Bronchial epithelial cell (primary cell): ENCODE measurements at regions not wholly inside any gene's neighbourhood (a gene's known extent, or its start where the extent isn't known, plus 50 kb on each side); places are given as distances from the start of the nearest gene placed in this dataset.
A peak's percentile ranks its signal among the peaks of the same experiment; 100 is the strongest.

Experiments used
- DNase-seq: peaks from one replicate; pipeline ENCODE4 v3.0.0-alpha.2; 2010; ENCODE audit warnings: low read depth
- FAIRE-seq: peaks from 2 replicates; lab custom pipeline; 2011; peaks lifted over from hg19 to GRCh38; lab: Jason Lieb, UNC
- H3K27me3 ChIP-seq: 2 replicates; pipeline ENCODE4 v1.5.1; 2011; ENCODE audit warnings: low read length; ENCODE audit not compliant: control insufficient read depth, insufficient read depth
- H3K36me3 ChIP-seq: 2 replicates; pipeline ENCODE4 v1.5.1; 2011; ENCODE audit warnings: low read length; ENCODE audit not compliant: control insufficient read depth, insufficient read depth
- H3K4me3 ChIP-seq: 2 replicates; pipeline ENCODE4 v1.5.1; 2011; ENCODE audit warnings: mild to moderate bottlenecking, low read depth, low read length, control low read depth
- CTCF ChIP-seq: IDR thresholded peaks from 2 replicates; pipeline ENCODE4 v1.5.1; 2011; ENCODE audit warnings: mild to moderate bottlenecking, moderate library complexity, low read length, control low read depth, inconsistent platforms; ENCODE audit not compliant: insufficient read depth, severe bottlenecking

GRCh38 chr11:92302770-92303169 lies 78.2 kb downstream of the FAT3 start:
- no peaks in the 10 kb centered on the region for H3K36me3 ChIP-seq

GRCh38 chr11:92304271-92304670 lies 79.7 kb downstream of the FAT3 start:
- FAIRE-seq (no peak), DNase-seq (no peak)
- Histone ChIP-seq H3K36me3 (no peaks in the 10 kb centered on the region), H3K27me3 (no peaks in the 10 kb centered on the region), H3K4me3 (no peak overlapping the region)
- TF ChIP-seq CTCF, result no peak

More at GRCh38 chr11:92302770-92303169, 78.2 kb downstream of the FAT3 start:
- no peak for TF ChIP-seq CTCF
- Histone ChIP-seq H3K4me3 (no peak overlapping the region), H3K27me3 (no peaks in the 10 kb centered on the region)
- no peak for FAIRE-seq
- no peak for DNase-seq

GRCh38 chr11:92306966-92307510 lies 82.4 kb downstream of the FAT3 start:
- no peaks in the 10 kb centered on the region for H3K36me3 ChIP-seq
- H3K4me3 ChIP-seq, result no peak overlapping the region
- DNase-seq, result peak; percentile 33
- no peak for TF ChIP-seq CTCF
- FAIRE-seq, result no peak
- no peaks in the 10 kb centered on the region for H3K27me3 ChIP-seq

- Histone ChIP-seq H3K27me3 (no peaks in the 10 kb centered on the region), H3K36me3 (no peaks in the 10 kb centered on the region), H3K4me3 (no peak overlapping the region)
- no peak for TF ChIP-seq CTCF
- DNase-seq (peak; percentile 52), FAIRE-seq (no peak)
Measured at GRCh38 chr11:92308366-92308765, 83.7 kb downstream of the FAT3 start.

- Histone ChIP-seq H3K4me3 (no peak overlapping the region), H3K27me3 (no peaks in the 10 kb centered on the region), H3K36me3 (no peaks in the 10 kb centered on the region)
- TF ChIP-seq CTCF, result peak; percentile 10
- peak; percentile 74 for DNase-seq
- no peak for FAIRE-seq
Measured at GRCh38 chr11:92311616-92312449, 87.2 kb downstream of the FAT3 start.
